A549 (cell line): ENCODE measurements at regions not wholly inside any gene's neighbourhood (a gene's known extent, or its start where the extent isn't known, plus 50 kb on each side); places are given as distances from the start of the nearest gene placed in this dataset.

Source experiments
- BCL3 ChIP-seq: fragments of >200 bp; sonication (Bioruptor Twin); formaldehyde crosslinking; IDR thresholded peaks from 3 replicates; pipeline ENCODE4 v1.6.1; 2016
- BHLHE40 ChIP-seq: IDR thresholded peaks from 2 replicates; pipeline ENCODE4 v1.6.1; 2012; ENCODE audit warnings: low read depth, low read length, inconsistent platforms
- CTCF ChIP-seq: fragments of >200 bp; sonication (Bioruptor Twin); formaldehyde crosslinking; IDR thresholded peaks from 3 replicates; pipeline ENCODE4 v1.5.1; 2016
- EP300 ChIP-seq, 2 experiments: fragments of >200 bp; sonication (Bioruptor Twin); formaldehyde crosslinking; IDR thresholded peaks; 2 replicates in 1 of 2; 3 replicates in 1 of 2; pipeline ENCODE4 v1.6.1; 2016 to 2017
- KDM1A ChIP-seq: fragments of 200-600 bp; sonication (generic); IDR thresholded peaks from 2 replicates; pipeline ENCODE4 v1.6.1; 2016; ENCODE audit warnings: low read depth, mild to moderate bottlenecking
- POLR2A ChIP-seq: IDR thresholded peaks from 2 replicates; pipeline ENCODE4 v1.6.1; 2012; ENCODE audit warnings: mild to moderate bottlenecking, low read length
- SMC3 ChIP-seq: fragments of >200 bp; sonication (Bioruptor Twin); formaldehyde crosslinking; IDR thresholded peaks from 3 replicates; pipeline ENCODE4 v1.6.1; 2018; ENCODE audit warnings: inconsistent platforms
- TF ChIP-seq, protein P1 (sequence below): IDR thresholded peaks from 2 replicates; pipeline ENCODE4 v1.6.1; 2012
- TF ChIP-seq, protein P2 (sequence below): fragments of 200-600 bp; sonication (generic); IDR thresholded peaks from 2 replicates; pipeline ENCODE4 v1.6.1; 2016; ENCODE audit warnings: antibody characterized with exemption, mild to moderate bottlenecking, moderate library complexity

GRCh38 chr3:95459706-95460105 lies 1354.7 kb upstream of the EPHA6 start:
- no peak for TF ChIP-seq CTCF
- TF ChIP-seq SMC3, result no peak
- no peak for TF ChIP-seq BCL3
- no peak for TF ChIP-seq POLR2A
- TF ChIP-seq KDM1A, result no peak
- no peak for TF ChIP-seq EP300 (IDR thresholded peaks at IDR 0.05)
- no peak for TF ChIP-seq BHLHE40
- TF ChIP-seq, protein P1, sequence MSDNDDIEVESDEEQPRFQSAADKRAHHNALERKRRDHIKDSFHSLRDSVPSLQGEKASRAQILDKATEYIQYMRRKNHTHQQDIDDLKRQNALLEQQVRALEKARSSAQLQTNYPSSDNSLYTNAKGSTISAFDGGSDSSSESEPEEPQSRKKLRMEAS, result no peak
- TF ChIP-seq, protein P2, sequence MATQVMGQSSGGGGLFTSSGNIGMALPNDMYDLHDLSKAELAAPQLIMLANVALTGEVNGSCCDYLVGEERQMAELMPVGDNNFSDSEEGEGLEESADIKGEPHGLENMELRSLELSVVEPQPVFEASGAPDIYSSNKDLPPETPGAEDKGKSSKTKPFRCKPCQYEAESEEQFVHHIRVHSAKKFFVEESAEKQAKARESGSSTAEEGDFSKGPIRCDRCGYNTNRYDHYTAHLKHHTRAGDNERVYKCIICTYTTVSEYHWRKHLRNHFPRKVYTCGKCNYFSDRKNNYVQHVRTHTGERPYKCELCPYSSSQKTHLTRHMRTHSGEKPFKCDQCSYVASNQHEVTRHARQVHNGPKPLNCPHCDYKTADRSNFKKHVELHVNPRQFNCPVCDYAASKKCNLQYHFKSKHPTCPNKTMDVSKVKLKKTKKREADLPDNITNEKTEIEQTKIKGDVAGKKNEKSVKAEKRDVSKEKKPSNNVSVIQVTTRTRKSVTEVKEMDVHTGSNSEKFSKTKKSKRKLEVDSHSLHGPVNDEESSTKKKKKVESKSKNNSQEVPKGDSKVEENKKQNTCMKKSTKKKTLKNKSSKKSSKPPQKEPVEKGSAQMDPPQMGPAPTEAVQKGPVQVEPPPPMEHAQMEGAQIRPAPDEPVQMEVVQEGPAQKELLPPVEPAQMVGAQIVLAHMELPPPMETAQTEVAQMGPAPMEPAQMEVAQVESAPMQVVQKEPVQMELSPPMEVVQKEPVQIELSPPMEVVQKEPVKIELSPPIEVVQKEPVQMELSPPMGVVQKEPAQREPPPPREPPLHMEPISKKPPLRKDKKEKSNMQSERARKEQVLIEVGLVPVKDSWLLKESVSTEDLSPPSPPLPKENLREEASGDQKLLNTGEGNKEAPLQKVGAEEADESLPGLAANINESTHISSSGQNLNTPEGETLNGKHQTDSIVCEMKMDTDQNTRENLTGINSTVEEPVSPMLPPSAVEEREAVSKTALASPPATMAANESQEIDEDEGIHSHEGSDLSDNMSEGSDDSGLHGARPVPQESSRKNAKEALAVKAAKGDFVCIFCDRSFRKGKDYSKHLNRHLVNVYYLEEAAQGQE, result no peak
